Epithelial cell of proximal tubule (primary cell): ENCODE measurements at regions not wholly inside any gene's neighbourhood (a gene's known extent, or its start where the extent isn't known, plus 50 kb on each side); places are given as distances from the start of the nearest gene placed in this dataset.

Experiments used
- DNase-seq: peaks from one replicate; pipeline ENCODE4 v3.0.0-alpha.2; 2011; ENCODE audit warnings: low read depth
- H3K4me3 ChIP-seq: 2 replicates; pipeline ENCODE4 v1.5.1; 2011; ENCODE audit warnings: low read depth, mild to moderate bottlenecking, low read length
- CTCF ChIP-seq: conservative IDR thresholded peaks from 2 replicates; pipeline ENCODE4 v1.5.1; 2012; ENCODE audit warnings: low read depth, mild to moderate bottlenecking, low read length

GRCh38 chr3:22334996-22335395 is 584.0 kb upstream of the ZNF385D start:
- no peak overlapping the region for H3K4me3 ChIP-seq
- no peak for TF ChIP-seq CTCF
- no peak for DNase-seq

- H3K4me3 ChIP-seq: no peak overlapping the region
- DNase-seq: no peak
- TF ChIP-seq CTCF: no peak
Observed at GRCh38 chr3:22349215-22349851, 598.3 kb upstream of the ZNF385D start.

GRCh38 chr3:22351806-22352205 is 600.8 kb upstream of the ZNF385D start:
- DNase-seq: no peak
- TF ChIP-seq CTCF: no peak
- H3K4me3 ChIP-seq: no peak overlapping the region

- no peak for TF ChIP-seq CTCF
- no peak overlapping the region for H3K4me3 ChIP-seq
- no peak for DNase-seq
Observed at GRCh38 chr3:22353126-22353525, 602.1 kb upstream of the ZNF385D start.

- no peak for TF ChIP-seq CTCF
- no peak overlapping the region for H3K4me3 ChIP-seq
- DNase-seq: no peak
Observed at GRCh38 chr3:22358334-22358733, 607.3 kb upstream of the ZNF385D start.

- H3K4me3 ChIP-seq: no peak overlapping the region
- DNase-seq: no peak
- TF ChIP-seq CTCF: no peak
Observed at GRCh38 chr3:22360164-22360563, 609.2 kb upstream of the ZNF385D start.

- TF ChIP-seq CTCF: no peak
- no peak overlapping the region for H3K4me3 ChIP-seq
- DNase-seq: no peak
Observed at GRCh38 chr3:22360970-22361369, 610.0 kb upstream of the ZNF385D start.
